ENCODE measurements at regions not wholly inside any gene's neighbourhood (a gene's known extent, or its start where the extent isn't known, plus 50 kb on each side); places are given as distances from the start of the nearest gene placed in this dataset.
"Not testable (repeated sequence)": the region's sequence is repeated elsewhere in the genome, so short reads cannot be mapped to it uniquely, and the experiment has no call there.

DNA sequence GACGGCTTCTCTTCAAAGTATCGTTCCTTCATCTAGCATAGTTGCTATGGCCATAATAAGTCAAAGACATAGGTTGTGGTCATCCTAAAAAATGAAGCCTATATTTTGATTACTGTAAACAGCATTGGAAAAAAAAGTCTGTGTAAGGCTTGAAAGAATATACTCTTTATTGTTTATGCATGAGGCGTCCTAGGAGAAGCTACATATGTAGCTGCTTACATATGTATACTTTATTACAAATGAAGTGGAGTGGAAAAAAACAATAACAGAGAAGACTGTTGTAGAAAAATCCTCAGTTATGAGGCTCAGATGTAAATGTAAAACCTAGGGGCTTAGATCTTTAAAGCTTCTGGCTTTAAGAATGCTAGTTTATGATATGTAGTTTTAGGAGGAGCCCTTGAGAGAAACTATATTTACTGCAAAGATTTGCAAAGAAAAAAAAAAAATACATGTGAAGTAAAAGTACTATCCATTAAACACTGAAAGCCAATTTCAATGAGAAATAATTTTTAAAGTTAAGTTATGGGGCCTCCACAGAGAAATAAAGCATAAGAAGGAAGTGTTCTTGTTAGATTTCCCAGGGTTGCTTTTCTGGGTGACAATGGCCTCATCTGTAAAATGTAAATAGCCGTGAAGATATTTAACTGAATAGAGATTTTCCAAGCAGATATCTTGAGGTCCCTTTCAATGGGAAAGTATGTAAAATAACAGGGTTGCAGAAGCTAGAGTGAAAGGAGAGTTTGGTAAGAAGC, 598.2 kb downstream of the TRIML1 start:
- no peak for DNase-seq (ENCODE audit: low read depth)

GRCh38 chr4:188738290-188738689, 599.0 kb downstream of the TRIML1 start:
- not testable (repeated sequence) for DNase-seq (ENCODE audit: low read depth)

DNA sequence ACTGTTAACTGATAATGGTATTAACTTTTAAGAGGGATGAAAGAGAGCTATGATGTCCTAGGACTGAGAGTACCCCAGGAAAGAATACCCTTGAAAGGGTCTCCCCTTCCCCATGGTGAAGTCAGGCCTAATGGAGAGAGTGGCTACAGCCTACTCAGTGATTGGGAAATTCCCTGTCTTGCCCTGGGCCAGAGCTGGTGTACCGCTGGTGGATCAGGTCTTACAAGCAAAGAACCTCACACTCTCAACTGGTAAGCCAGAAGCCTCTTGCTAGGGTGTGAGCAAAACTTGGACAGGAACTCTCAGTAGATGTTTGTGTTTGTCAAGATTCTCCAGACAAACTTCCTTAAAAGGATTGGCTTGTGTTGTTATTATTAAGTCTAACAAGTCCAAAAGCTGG, 600.9 kb downstream of the TRIML1 start:
- DNase-seq (ENCODE audit: low read depth) = not testable (repeated sequence)

GRCh38 chr4:188740791-188741190, 601.5 kb downstream of the TRIML1 start:
- DNase-seq (ENCODE audit: low read depth) = not testable (repeated sequence)

DNA sequence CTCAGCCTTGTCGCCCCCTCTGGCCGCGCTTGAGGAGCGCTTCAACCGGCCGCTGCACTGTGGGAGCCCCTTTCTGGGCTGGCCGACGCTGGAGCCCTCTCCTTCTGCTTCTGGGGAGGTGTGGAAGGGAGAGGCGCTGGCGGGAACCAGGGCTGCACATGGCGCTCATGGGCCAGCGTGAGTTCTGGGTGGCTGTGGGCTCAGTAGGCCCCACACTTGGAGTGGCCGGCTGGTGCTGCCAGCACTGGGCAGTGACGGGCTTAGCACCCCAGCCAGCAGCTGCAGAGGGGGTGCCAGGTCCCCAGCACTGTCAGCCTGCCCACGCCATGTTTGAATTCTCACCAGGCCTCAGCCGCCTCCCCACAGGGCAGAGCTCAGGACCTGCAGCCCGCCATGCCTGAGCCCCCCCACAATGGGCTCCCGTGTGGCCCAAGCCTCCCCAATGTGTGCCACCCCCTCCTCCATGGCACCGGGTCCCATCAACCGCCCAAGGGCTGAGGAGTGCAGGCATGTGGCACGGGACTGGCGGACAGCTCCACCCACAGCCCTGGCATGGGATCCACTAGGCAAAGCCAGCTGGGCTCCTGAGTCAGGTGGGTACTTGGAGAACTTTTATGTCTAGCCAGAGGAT, 615.2 kb downstream of the TRIML1 start:
- DNase-seq (ENCODE audit: low read depth) = no peak

DNA sequence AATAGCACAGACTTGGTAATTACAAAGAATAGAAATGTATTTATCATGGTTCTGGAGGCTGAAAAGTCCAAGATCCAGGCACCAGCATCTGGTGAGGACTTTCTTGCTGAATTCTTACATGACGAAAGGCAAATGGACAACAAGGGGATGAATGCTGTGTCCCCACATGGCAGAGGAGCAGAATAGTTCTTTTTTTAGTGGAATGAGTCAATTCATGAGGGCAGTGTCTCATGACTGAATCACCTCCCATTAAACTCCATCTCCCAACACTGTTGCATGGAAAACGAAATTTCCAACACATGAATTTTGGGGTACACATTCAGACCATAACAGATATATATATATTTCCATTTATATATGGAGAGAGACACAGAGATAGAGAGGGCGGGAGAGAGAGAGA, 628.3 kb downstream of the TRIML1 start:
- no peak for DNase-seq (ENCODE audit: low read depth)

DNA sequence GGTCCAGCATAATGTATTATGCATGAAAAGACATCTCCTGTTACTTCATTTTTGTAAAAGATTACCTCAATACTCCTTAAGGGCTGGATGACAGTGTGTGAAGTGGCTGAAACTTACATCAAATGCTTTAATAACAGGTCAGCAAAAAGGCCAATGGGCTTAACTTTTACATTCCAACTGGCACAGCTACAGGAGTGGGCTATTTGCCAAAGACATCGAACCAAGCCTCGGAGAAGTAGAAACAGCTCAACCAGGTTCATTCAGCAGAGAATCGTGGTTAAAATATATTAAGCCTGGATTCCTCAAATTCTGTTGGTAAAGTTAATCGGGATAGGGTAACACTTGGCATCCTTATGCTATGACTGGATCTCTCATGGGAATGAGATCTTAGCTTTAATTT, 639.7 kb downstream of the TRIML1 start:
- DNase-seq (ENCODE audit: low read depth) = no peak

DNA sequence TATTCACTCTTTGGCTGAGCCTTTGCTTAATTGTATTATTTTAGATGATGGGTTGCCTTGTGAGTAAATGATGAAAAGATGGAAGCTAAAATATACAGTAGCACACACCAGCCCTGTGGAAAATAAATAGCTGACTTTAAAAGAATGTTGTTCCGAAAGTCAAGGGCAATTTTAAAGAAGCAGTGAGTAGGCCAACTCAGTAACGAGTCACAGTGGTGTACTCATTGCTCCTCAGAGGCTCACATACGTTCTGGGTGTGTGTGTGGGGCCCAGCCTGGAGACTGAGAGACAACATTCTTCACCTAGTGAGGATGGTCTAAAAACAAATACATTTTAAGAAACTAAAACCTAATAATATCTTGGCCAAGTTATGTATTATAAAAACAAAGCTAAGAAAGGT, 640.3 kb downstream of the TRIML1 start:
- no peak for DNase-seq (ENCODE audit: low read depth)

DNA sequence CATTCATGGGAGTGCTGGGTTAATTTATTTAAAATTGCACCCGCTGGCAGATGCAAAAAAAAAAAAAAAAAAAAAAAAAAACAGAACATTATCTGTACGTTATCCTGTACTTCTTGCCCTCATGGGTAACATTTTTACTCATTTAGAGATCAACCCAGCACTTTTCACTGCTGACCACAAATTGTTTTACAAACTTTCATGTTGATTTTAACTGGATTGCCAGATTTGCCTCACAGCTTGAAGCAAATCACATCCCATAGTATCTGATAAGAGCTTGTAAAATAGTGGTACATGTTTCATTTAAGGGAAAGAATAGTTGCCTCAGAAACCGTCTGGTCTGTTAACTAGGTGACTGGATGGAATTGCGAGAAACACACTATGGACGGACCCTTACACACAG, 640.8 kb downstream of the TRIML1 start:
- DNase-seq (ENCODE audit: low read depth) = no peak

DNA sequence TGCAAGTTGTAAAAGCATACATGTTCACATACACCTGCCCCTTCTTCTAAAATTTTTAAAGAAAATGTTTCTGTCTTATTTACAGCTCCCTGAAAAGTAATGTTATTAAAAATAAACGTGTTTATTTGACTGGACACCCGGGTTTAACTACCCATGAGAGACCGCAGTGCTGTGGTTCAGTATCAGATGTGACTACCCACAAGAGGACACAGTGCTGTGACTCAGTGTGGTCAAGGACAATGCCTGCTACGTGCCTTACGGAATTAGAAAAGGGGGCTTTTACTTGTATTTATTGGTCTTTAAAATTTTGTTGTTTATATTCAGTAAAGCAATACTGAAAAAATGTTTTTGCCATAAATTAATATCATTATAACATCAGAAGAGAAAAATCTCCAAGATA, 641.4 kb downstream of the TRIML1 start:
- no peak for DNase-seq (ENCODE audit: low read depth)

GRCh38 chr4:188781655-188782054, 642.4 kb downstream of the TRIML1 start:
- no peak for DNase-seq (ENCODE audit: low read depth)

GRCh38 chr4:188783175-188783574, 643.9 kb downstream of the TRIML1 start:
- DNase-seq (ENCODE audit: low read depth) = no peak

GRCh38 chr4:188783606-188784160, 644.4 kb downstream of the TRIML1 start:
- DNase-seq (ENCODE audit: low read depth) = no peak

- not testable (repeated sequence) for DNase-seq (ENCODE audit: low read depth)
Measured at GRCh38 chr4:188796600-188796999, 657.4 kb downstream of the TRIML1 start.

- not testable (repeated sequence) for DNase-seq (ENCODE audit: low read depth)
Measured at GRCh38 chr4:188797011-188797410, 657.8 kb downstream of the TRIML1 start.

- no peak for DNase-seq (ENCODE audit: low read depth)
Measured at GRCh38 chr4:188804861-188805260, 665.6 kb downstream of the TRIML1 start.

DNA sequence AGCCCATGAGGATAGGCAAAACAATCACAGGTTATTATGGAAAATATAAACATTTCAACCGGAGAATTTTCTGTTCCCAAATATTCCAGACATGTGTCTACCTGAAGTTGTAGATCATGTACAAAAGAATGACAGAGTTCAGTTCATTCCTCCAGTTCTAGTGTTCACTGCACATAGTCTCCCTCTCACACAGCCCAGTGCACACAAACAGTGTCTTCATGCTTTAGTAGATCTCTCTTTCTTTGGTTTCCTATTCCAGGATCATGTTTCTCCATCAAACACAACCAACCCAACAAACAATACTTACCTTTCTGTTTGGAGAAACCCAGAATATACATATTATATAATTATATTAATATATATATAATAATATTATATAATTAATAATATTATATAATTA, 671.9 kb downstream of the TRIML1 start:
- DNase-seq (ENCODE audit: low read depth) = no peak

- DNase-seq (ENCODE audit: low read depth) = no peak
Measured at GRCh38 chr4:188812644-188813043, 673.4 kb downstream of the TRIML1 start.

DNA sequence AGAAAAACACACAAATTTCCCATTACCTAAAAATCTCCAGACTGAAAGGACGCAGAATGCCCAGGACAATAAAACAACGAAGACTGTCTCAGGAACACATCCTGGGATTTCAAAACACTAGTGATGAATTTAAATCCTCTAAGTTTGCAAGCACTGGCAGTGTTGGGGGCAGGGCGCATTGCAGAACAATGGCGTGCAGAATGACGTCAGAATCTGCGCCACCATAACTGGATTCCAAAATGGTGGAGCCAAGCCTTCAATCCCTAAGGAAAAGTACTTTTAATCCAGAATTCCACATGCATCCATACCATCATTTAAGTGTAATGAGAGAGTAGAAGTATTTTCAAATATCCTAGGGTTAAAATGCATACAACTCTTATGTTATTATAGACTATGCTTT, 679.1 kb downstream of the TRIML1 start:
- DNase-seq (ENCODE audit: low read depth) = no peak

DNA sequence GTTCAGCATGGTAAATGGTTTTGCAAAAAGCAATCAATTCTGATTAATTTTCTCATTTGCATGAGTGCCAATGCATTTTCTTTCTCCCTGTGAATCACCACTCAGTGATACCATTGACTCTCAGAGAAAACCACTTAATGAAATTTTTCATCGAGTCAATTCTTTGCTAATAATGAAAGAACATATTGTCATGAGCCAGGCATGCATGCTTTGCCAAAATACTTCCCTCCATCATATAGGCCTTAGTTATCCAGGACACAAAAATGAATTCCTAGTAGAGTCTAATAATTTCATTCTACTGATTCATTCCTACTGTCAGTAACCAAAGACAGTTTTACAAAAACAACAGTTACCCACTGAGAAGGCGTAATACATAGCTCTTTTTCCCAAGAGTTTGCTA, 680.0 kb downstream of the TRIML1 start:
- DNase-seq (ENCODE audit: low read depth) = no peak

DNA sequence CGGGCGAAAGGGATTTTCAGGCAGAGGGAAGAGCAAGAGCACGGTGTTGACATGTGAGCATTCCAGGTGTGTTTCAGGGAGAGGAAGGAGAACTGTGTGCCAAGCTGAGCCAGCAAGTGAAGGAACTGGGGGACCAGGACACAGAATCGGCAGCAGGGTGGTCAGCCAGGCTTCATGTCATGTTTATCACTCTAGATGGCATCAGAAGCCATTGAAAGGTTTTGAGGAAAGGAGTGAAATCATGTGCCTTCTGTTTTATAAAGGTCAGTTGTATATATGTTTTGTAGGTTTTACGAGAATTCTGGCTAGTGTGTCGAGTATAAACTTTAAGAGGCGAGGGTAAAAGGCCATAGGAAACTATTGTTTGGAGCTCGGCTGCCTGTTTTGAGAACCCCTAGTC, 682.3 kb downstream of the TRIML1 start:
- no peak for DNase-seq (ENCODE audit: low read depth)

GRCh38 chr4:188822698-188823097, 683.5 kb downstream of the TRIML1 start:
- DNase-seq (ENCODE audit: low read depth) = no peak

DNA sequence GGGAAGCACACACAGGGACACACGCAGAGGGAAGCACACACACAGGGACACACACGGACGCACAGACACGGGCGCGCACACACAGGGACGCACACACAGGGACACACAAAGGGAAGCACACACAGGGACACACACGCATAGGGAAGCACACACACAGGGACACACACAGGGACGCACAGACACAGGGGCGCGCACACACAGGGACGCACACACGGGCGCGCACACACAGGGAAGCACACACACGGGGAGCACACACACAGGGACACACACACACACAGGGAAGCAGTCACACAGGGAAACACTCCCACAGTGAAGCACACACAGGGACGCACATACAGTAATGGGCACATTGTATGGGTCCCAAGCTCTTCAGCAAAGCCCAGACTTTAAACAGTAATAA, 685.3 kb downstream of the TRIML1 start:
- DNase-seq (ENCODE audit: low read depth) = no peak

DNA sequence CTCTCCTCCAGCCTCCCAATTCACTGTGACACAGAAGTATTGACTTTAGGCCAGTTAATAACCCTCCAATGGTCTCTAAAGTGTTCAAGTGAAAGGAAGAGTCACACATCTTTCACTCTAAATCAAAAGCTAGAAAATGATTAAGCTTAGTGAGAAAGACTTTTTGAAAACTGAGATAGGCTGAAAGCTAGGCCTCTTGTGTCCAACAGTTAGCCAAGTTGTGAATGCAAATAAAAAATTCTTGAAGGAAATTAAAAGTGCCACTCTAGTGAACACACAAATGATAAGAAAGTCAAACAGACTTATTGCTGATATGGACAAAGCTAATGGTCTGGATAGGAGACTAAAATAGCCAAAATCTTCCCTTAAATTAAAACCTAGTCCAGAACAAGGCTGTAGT, 687.2 kb downstream of the TRIML1 start:
- no peak for DNase-seq (ENCODE audit: low read depth)
